Testis (tissue), 2 donors: ENCODE measurements at regions not wholly inside any gene's neighbourhood (a gene's known extent, or its start where the extent isn't known, plus 50 kb on each side); places are given as distances from the start of the nearest gene placed in this dataset.

Source experiments
- POLR2A ChIP-seq: fragments of 450-650 bp; IDR thresholded peaks from one replicate; pipeline ENCODE4 v1.6.1; 2017; ENCODE audit warnings: antibody characterized with exemption, mild to moderate bottlenecking, moderate library complexity
- TF ChIP-seq, protein P1 (sequence below), 3 experiments: fragments of 450-650 bp in 2 of 3; fragments of 200-600 bp in 1 of 3; sonication (generic) in 1 of 3; IDR thresholded peaks; one replicate each; pipeline ENCODE4 v1.5.1; 2016 to 2019; ENCODE audit warnings: antibody characterized with exemption in 3 of 3, mild to moderate bottlenecking in 2 of 3, moderate library complexity in 1 of 3

DNA sequence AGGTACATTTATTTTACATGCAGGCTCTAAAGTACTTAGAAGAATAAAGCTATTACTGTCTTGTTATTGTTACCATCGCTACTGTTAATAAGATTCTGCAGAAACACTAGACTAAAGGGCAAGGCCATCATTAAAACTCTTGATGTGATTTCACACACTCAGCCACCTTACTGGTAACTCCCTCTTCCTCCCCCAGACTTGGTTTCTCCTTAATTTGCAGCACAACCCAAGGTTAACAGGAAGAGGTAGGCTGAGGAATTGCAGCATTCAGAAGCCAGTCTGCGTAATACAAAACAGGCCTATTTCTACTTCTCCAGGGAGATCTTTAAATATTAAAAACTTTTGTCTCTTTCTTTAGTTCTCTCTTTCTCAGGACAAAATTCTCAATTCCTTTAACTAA lies 210.3 kb downstream of the BTG1 start:
- TF ChIP-seq, protein P1, sequence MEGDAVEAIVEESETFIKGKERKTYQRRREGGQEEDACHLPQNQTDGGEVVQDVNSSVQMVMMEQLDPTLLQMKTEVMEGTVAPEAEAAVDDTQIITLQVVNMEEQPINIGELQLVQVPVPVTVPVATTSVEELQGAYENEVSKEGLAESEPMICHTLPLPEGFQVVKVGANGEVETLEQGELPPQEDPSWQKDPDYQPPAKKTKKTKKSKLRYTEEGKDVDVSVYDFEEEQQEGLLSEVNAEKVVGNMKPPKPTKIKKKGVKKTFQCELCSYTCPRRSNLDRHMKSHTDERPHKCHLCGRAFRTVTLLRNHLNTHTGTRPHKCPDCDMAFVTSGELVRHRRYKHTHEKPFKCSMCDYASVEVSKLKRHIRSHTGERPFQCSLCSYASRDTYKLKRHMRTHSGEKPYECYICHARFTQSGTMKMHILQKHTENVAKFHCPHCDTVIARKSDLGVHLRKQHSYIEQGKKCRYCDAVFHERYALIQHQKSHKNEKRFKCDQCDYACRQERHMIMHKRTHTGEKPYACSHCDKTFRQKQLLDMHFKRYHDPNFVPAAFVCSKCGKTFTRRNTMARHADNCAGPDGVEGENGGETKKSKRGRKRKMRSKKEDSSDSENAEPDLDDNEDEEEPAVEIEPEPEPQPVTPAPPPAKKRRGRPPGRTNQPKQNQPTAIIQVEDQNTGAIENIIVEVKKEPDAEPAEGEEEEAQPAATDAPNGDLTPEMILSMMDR (IDR thresholded peaks at IDR 0.05), result no peak
- no peak for TF ChIP-seq POLR2A
